Neural progenitor cell (in vitro differentiated cells): ENCODE measurements at regions not wholly inside any gene's neighbourhood (a gene's known extent, or its start where the extent isn't known, plus 50 kb on each side); places are given as distances from the start of the nearest gene placed in this dataset.

Experiments used
- DNase-seq: peaks from one replicate; pipeline ENCODE4 v3.0.0-alpha.2; 2016; ENCODE audit warnings: low spot score
- H2AFZ ChIP-seq: fragments of 200-600 bp; sonication (generic); replicated peaks from 2 replicates; pipeline ENCODE4 v1.6.1; 2016; ENCODE audit warnings: antibody characterized with exemption
- H3F3A ChIP-seq: fragments of 200-600 bp; sonication (generic); 2 replicates; pipeline ENCODE4 v1.6.1; 2016; ENCODE audit warnings: antibody characterized with exemption, low read depth
- H3K27ac ChIP-seq: fragments of 200-600 bp; sonication (generic); 2 replicates; pipeline ENCODE4 v1.5.1; 2016; ENCODE audit warnings: mild to moderate bottlenecking
- H3K27me3 ChIP-seq: fragments of 200-600 bp; sonication (generic); 2 replicates; pipeline ENCODE4 v1.6.1; 2016; ENCODE audit warnings: mild to moderate bottlenecking, moderate library complexity
- H3K36me3 ChIP-seq: fragments of 200-600 bp; sonication (generic); 2 replicates; pipeline ENCODE4 v1.5.1; 2016
- H3K4me1 ChIP-seq: fragments of 200-600 bp; sonication (generic); 2 replicates; pipeline ENCODE4 v1.6.1; 2016; ENCODE audit warnings: mixed run types
- H3K4me2 ChIP-seq: fragments of 200-600 bp; sonication (generic); 2 replicates; pipeline ENCODE4 v1.6.1; 2016
- H3K4me3 ChIP-seq: fragments of 200-600 bp; sonication (generic); 2 replicates; pipeline ENCODE4 v1.5.1; 2016
- H3K79me2 ChIP-seq: fragments of 200-600 bp; sonication (generic); 2 replicates; pipeline ENCODE4 v1.6.1; 2016; ENCODE audit warnings: low read depth
- H3K9ac ChIP-seq: fragments of 200-600 bp; sonication (generic); 2 replicates; pipeline ENCODE4 v1.6.1; 2016
- H3K9me3 ChIP-seq: fragments of 200-600 bp; sonication (generic); 2 replicates; pipeline ENCODE4 v1.5.1; 2016; ENCODE audit warnings: low read depth
- H4K20me1 ChIP-seq: fragments of 200-600 bp; sonication (generic); 2 replicates; pipeline ENCODE4 v1.6.1; 2016; ENCODE audit warnings: low read depth
- H3K27ac Mint-ChIP-seq: 3 replicates; pipeline ENCODE4 v1.8.0; 2021; ENCODE audit warnings: mixed read lengths
- H3K27me3 Mint-ChIP-seq: 2 replicates; pipeline ENCODE4 v1.8.0; 2022; ENCODE audit warnings: low read depth, mild to moderate bottlenecking, inconsistent platforms, moderate library complexity, mixed read lengths; ENCODE audit not compliant: insufficient read depth
- H3K36me3 Mint-ChIP-seq: 3 replicates; pipeline ENCODE4 v1.8.0; 2021; ENCODE audit warnings: mixed read lengths
- H3K4me1 Mint-ChIP-seq: 3 replicates; pipeline ENCODE4 v1.8.0; 2021; ENCODE audit warnings: mixed read lengths
- H3K4me3 Mint-ChIP-seq: 3 replicates; pipeline ENCODE4 v1.8.0; 2021; ENCODE audit warnings: mild to moderate bottlenecking, moderate library complexity, mixed read lengths
- H3K9me3 Mint-ChIP-seq: 3 replicates; pipeline ENCODE4 v1.8.0; 2020; ENCODE audit warnings: mixed read lengths
- CTCF ChIP-seq: fragments of 200-600 bp; sonication (generic); IDR thresholded peaks from 2 replicates; pipeline ENCODE4 v1.5.1; 2017; ENCODE audit warnings: antibody characterized with exemption, mild to moderate bottlenecking
- EZH2 ChIP-seq: fragments of 200-600 bp; sonication (generic); IDR thresholded peaks from 2 replicates; pipeline ENCODE4 v1.6.1; 2017; ENCODE audit warnings: antibody characterized with exemption, mild to moderate bottlenecking, moderate library complexity
- EZH2phosphoT487 ChIP-seq: fragments of 200-600 bp; sonication (generic); IDR thresholded peaks from 2 replicates; pipeline ENCODE4 v1.6.1; 2017; ENCODE audit warnings: antibody characterized with exemption

DNA sequence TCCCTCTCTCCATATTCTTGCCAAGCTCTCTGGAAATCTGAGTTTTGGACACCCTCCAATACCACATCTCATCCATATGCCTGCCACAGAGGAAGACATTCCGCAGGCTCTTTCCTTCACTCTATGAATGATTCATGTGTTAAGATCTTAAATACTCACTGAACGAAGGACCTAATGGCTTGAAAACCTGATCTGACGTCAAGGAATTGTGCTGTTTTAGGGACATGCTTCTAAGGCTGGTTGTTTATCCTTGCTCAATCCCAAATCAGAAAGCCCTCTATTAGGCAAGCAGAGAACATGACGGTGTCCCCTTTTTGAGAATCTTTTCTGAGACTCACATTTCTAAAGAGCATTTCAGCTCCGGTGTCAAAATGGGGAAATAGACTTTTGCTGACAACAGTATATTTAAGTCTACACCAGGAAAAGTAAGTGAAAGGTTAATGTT is 83.7 kb upstream of the GALNT5 start:
- Mint-ChIP-seq H3K27me3 (peaks cover 4% of the 10 kb centered on the region), H3K36me3 (no peaks in the 10 kb centered on the region), H3K27ac (no peak overlapping the region), H3K9me3 (peaks cover 6% of the 10 kb centered on the region), H3K4me3 (no peak overlapping the region), H3K4me1 (peaks cover 5% of the 10 kb centered on the region)
- Histone ChIP-seq H3K9ac (no peak overlapping the region), H3F3A (no peaks in the 10 kb centered on the region), H3K4me2 (no peak overlapping the region), H3K79me2 (no peaks in the 10 kb centered on the region), H3K27ac (no peak overlapping the region), H3K36me3 (no peaks in the 10 kb centered on the region), H2AFZ (peak overlapping the region; percentile 43), H3K4me1 (no peaks in the 10 kb centered on the region), H3K9me3 (no peaks in the 10 kb centered on the region), H4K20me1 (no peaks in the 10 kb centered on the region), H3K27me3 (no peaks in the 10 kb centered on the region), H3K4me3 (no peak overlapping the region)
- TF ChIP-seq EZH2phosphoT487 = no peak
- TF ChIP-seq EZH2 = no peak
- no peak for DNase-seq

DNA sequence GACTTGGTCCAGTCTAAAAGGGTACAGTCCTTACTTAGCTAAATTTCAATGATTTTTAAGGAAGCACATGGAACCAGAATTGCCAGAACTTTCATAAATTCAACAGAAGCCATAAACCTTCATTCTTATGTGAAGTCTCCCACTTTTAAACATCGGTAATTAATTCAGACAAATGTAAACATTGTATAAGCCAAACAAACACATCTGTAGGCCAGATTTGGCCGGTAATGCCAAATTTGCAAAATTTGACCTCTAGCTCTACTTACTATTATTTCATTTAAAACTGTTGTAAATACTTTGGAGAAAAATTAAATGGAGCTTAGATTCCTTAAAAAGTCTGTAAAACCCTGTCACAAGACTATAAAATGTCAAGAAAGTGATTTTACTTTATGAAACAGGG is 83.2 kb upstream of the GALNT5 start:
- Histone ChIP-seq H3K4me3 (no peak overlapping the region), H3K4me1 (no peaks in the 10 kb centered on the region), H3K27me3 (no peaks in the 10 kb centered on the region), H3K9me3 (no peaks in the 10 kb centered on the region), H3K36me3 (no peaks in the 10 kb centered on the region), H3K9ac (no peak overlapping the region), H2AFZ (no peak overlapping the region), H4K20me1 (no peaks in the 10 kb centered on the region), H3K79me2 (no peaks in the 10 kb centered on the region), H3F3A (no peaks in the 10 kb centered on the region), H3K27ac (no peak overlapping the region), H3K4me2 (no peak overlapping the region)
- peaks cover 6% of the 10 kb centered on the region for H3K27me3 Mint-ChIP-seq
- no peak for TF ChIP-seq EZH2phosphoT487
- no peak for TF ChIP-seq CTCF
- TF ChIP-seq EZH2 = no peak
- no peak overlapping the region for H3K4me3 Mint-ChIP-seq
- no peak overlapping the region for H3K27ac Mint-ChIP-seq
- DNase-seq = no peak
- no peaks in the 10 kb centered on the region for H3K36me3 Mint-ChIP-seq
- H3K9me3 Mint-ChIP-seq = peaks cover 6% of the 10 kb centered on the region
- H3K4me1 Mint-ChIP-seq = peaks cover 5% of the 10 kb centered on the region

GRCh38 chr2:157176602-157177001 is 80.9 kb upstream of the GALNT5 start:
- no peaks in the 10 kb centered on the region for H3K27me3 ChIP-seq
- no peaks in the 10 kb centered on the region for H3K36me3 ChIP-seq
- H3K79me2 ChIP-seq = no peaks in the 10 kb centered on the region
- H3K9me3 ChIP-seq = no peaks in the 10 kb centered on the region
- Mint-ChIP-seq H3K27ac (no peak overlapping the region), H3K36me3 (no peaks in the 10 kb centered on the region), H3K4me1 (peaks cover 5% of the 10 kb centered on the region), H3K27me3 (peaks cover 6% of the 10 kb centered on the region), H3K4me3 (no peak overlapping the region), H3K9me3 (peaks cover 6% of the 10 kb centered on the region)
- no peak overlapping the region for H3K9ac ChIP-seq
- no peak for DNase-seq
- H4K20me1 ChIP-seq = no peaks in the 10 kb centered on the region
- no peak overlapping the region for H3K4me2 ChIP-seq
- H2AFZ ChIP-seq = no peak overlapping the region
- no peaks in the 10 kb centered on the region for H3F3A ChIP-seq
- no peak overlapping the region for H3K4me3 ChIP-seq
- H3K4me1 ChIP-seq = no peaks in the 10 kb centered on the region
- TF ChIP-seq EZH2phosphoT487 (no peak), CTCF (no peak), EZH2 (no peak)
- no peak overlapping the region for H3K27ac ChIP-seq

DNA sequence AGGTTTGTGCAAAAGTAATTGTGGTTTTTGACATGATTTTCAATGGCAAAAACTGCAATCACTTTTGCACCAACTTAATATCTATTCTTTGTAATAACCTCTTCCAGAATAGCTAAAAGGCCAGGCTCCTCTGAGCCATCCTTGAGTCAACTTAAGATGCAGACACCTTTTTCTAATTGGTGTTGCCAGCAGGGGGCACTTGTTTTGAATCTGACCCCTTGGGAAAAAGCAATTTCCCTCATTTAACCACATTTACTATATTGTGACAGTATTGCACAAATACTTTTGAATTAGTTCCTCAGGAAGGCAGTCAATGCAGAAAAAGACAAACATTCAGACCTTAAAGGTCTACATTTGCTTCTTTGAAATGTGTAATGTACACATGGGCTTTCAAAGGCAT is 78.6 kb upstream of the GALNT5 start:
- Histone ChIP-seq H3K36me3 (no peaks in the 10 kb centered on the region), H3K27ac (no peak overlapping the region), H3K9ac (no peak overlapping the region), H3K79me2 (no peaks in the 10 kb centered on the region), H3K9me3 (no peaks in the 10 kb centered on the region), H4K20me1 (no peaks in the 10 kb centered on the region), H3K27me3 (no peaks in the 10 kb centered on the region), H3K4me2 (no peak overlapping the region), H2AFZ (no peak overlapping the region), H3K4me1 (no peaks in the 10 kb centered on the region), H3K4me3 (no peak overlapping the region), H3F3A (no peaks in the 10 kb centered on the region)
- no peaks in the 10 kb centered on the region for H3K4me1 Mint-ChIP-seq
- no peaks in the 10 kb centered on the region for H3K36me3 Mint-ChIP-seq
- H3K9me3 Mint-ChIP-seq = peaks cover 6% of the 10 kb centered on the region
- DNase-seq = no peak
- H3K4me3 Mint-ChIP-seq = no peak overlapping the region
- no peak for TF ChIP-seq EZH2
- no peak for TF ChIP-seq EZH2phosphoT487
- TF ChIP-seq CTCF = peak; percentile 36
- H3K27ac Mint-ChIP-seq = no peak overlapping the region
- H3K27me3 Mint-ChIP-seq = peaks cover 6% of the 10 kb centered on the region
